KG1 (cell line): ENCODE measurements at regions not wholly inside any gene's neighbourhood (a gene's known extent, or its start where the extent isn't known, plus 50 kb on each side); places are given as distances from the start of the nearest gene placed in this dataset.

ENCODE experiments used
- DNase-seq: peaks from one replicate; lab custom pipeline; 2025; lab: John Stamatoyannopoulos, UW

DNA sequence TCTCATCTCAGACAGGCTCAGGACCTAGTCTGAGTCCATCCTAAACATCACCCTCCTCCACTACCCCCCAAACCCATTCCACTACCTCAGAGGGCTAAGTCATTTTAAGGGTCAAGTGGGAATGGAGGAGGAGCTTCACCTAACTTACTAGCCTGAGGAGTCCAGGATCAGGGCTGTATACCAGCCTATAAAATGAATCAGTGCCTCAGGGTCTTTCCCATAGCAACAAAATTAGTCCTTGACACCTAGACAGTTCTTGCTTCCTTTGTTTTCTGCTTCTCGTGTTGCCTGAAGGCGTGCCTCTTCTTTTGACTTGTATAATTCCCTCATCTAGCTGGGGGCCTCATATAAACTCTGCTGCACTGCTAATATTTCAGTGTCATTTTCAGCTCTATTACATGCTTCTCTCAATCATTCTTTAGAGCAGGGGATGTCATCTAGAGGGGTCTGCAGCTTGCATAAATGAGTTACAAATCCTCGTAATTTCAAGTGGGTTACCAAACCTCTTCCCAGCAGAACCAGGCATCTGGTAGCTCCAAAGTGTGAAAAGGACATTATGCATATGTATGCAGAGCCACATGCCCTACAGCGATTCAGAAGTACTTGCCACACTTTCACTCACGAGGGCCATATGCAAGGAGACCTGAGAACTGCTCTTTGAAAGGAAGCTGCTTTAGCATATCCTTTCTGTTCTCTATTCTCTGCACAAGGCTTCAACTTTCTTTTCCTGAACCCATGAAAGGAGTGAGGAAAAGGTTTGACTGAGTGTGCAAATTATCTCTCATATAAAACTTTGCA, 311.7 kb upstream of the SEMA6D start:
- DNase-seq: no peak

- DNase-seq: no peak
Observed at GRCh38 chr15:47407692-47408091, 309.6 kb upstream of the SEMA6D start.

GRCh38 chr15:47409038-47409437, 308.3 kb upstream of the SEMA6D start:
- no peak for DNase-seq

GRCh38 chr15:47409600-47409999, 307.7 kb upstream of the SEMA6D start:
- no peak for DNase-seq

DNA sequence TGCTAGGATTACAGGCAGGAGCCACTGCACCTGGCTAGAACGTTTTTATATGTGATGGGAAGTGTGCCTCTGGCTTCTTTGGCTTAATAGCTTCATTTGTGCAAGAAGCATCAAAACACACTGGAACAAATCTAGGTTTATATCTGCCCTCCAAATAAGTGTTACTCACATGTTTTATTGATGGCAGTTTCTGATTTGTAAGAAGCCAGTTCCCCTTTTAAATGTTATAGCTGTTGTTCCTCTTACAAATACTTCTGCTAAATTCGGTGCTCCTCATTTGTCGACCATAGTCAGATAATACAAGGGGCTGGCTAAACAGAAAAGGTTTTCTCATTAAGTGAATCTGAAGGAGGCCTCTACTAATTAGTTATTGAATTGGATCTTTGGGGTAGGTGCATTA, 307.1 kb upstream of the SEMA6D start:
- no peak for DNase-seq

GRCh38 chr15:47411733-47412132, 305.6 kb upstream of the SEMA6D start:
- DNase-seq: no peak

DNA sequence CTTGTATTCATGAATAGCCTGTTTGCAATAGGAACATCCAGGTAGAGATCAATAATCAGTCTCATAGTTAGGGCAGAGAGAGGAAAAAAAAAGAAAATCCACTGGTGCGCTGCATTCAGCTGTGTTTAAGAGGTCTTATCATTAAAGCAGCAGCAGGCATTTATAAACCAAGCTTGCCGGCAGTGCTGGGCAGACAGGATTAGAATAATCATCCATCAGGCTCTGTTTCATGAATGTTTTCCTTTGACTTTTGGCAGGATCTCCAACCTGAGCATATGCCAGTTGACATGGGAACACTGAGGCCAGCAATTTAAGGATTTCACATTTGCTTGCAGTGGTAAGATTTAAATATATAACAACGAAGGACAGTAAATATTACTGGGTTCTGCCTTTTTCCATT, 305.2 kb upstream of the SEMA6D start:
- no peak for DNase-seq

GRCh38 chr15:47412802-47413201, 304.5 kb upstream of the SEMA6D start:
- no peak for DNase-seq

GRCh38 chr15:47414207-47414606, 303.1 kb upstream of the SEMA6D start:
- no peak for DNase-seq

GRCh38 chr15:47415539-47415971, 301.8 kb upstream of the SEMA6D start:
- no peak for DNase-seq

- DNase-seq: no peak
Observed at GRCh38 chr15:47422881-47423665, 294.2 kb upstream of the SEMA6D start.

DNA sequence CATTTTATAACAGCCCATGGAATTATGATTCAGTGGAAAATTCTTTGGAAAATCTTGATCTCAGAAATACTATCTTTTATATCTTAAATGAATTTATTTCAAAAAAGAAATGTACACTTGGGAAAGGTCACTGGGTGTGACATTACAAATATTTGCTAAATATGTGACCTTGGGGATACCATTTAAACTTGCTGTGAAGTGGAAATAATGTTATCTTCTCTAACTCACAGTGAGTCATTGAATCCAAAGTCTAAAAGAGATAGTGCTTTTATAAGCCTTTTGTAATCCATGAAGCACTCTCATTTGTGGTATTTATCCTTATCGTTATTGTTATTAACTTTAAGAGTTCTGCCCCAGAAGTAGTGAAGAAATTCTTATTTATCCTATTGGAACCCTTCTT, 289.8 kb upstream of the SEMA6D start:
- no peak for DNase-seq

- no peak for DNase-seq
Observed at GRCh38 chr15:47429376-47429775, 287.9 kb upstream of the SEMA6D start.

DNA sequence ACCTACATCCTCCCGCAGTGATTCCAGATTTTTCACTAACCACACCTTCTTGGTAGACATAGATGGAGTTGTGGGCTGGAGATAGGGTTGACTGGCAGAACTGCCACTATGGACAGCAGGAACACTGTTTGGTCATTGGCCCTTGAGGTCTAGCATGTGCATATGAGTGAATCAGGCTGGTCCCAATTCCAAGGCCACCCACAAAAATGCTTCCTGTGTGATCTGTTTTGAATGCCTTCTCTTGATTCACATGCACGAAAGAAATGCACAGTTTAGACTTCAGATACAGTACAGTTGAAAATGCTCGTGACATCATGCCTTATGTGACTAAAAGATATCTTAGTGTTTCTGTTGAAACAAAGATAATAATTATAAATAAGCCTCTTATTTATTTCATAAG, 285.8 kb upstream of the SEMA6D start:
- DNase-seq: no peak

- DNase-seq: no peak
Observed at GRCh38 chr15:47432826-47433225, 284.5 kb upstream of the SEMA6D start.

- no peak for DNase-seq
Observed at GRCh38 chr15:47434596-47434995, 282.7 kb upstream of the SEMA6D start.

GRCh38 chr15:47437491-47437890, 279.8 kb upstream of the SEMA6D start:
- DNase-seq: no peak

DNA sequence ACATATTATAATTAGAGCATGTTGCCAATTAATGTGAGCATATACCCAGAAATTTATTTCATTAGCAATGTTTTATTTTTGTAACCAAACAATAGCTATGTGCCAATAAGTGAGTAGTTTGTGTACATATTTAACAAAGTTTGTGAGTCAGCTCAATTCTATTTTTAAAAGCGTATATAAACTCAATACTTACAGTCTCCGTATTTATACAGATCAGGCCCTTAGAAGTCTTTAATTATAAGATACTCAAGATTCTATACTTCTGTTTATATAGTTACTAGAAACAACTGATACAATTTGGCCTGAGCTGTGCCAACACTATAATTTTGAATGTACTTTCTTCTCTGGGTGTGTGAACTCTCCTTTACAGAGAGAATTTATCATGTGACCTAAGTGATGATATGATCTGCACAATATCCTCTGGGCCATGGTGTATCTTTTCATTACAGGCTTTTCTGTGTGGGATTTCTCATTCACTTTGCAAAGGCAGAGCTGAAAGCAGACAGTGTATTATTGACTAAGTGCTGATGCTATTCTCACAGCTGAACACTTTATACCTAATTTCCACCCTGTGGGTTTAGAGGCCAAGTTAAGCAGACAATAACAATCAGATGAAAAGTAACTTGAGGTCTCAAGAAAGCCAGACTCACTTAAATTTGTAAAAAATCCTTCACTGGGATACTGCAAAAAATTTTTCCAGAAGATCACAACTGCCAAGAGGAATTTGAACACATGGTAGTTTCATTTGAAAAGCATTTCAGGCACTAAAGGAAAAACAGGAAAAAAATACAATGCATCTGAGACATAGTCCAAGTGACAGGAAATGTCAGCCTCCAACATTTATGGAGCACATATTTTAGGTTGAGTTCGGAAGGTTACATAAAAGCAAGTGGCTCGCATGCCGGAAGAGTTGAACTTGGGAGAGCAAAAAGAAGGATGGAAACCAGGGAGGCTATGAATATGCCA, 277.9 kb upstream of the SEMA6D start:
- no peak for DNase-seq

- no peak for DNase-seq
Observed at GRCh38 chr15:47442371-47442770, 274.9 kb upstream of the SEMA6D start.

DNA sequence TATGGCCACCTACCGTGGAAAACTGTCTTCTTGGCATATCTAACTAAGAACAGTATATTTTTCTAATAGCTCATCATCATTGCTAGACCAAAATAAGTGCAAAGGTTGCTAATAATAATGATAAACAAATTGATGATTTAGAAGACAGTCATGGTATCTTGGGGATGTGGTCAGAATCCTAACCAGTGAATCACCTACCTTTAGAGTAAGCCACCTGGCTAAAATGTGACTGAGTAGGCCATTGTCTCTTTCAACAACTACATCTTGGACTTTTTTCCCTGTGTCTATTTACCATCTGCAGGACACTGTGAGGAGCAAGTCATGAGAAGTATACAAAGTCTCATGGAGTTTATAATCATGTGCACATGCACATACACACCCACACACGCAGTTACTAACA, 273.5 kb upstream of the SEMA6D start:
- no peak for DNase-seq

GRCh38 chr15:47445723-47446392, 271.4 kb upstream of the SEMA6D start:
- DNase-seq: no peak
